Osteoblast (primary cell): ENCODE measurements at regions not wholly inside any gene's neighbourhood (a gene's known extent, or its start where the extent isn't known, plus 50 kb on each side); places are given as distances from the start of the nearest gene placed in this dataset.
"Not testable (repeated sequence)": the region's sequence is repeated elsewhere in the genome, so short reads cannot be mapped to it uniquely, and the experiment has no call there.

Experiments
- DNase-seq: peaks from one replicate; pipeline ENCODE4 v3.0.0; 2011; ENCODE audit warnings: low spot score, mixed read lengths; ENCODE audit not compliant: insufficient read length; ENCODE audit errors: missing footprints
- H2AFZ ChIP-seq: 2 replicates; pipeline ENCODE4 v1.6.0; 2011; ENCODE audit warnings: mild to moderate bottlenecking, low read length
- H3K27ac ChIP-seq: 2 replicates; pipeline ENCODE4 v1.5.1; 2011; ENCODE audit warnings: mild to moderate bottlenecking, low read depth, low read length, moderate library complexity
- H3K27me3 ChIP-seq: 2 replicates; pipeline ENCODE4 v1.6.0; 2012; ENCODE audit warnings: mild to moderate bottlenecking, control low read depth, inconsistent platforms, low read length, moderate library complexity; ENCODE audit not compliant: insufficient read depth
- H3K36me3 ChIP-seq: 2 replicates; pipeline ENCODE4 v1.5.1; 2011; ENCODE audit warnings: mild to moderate bottlenecking, low read length, control low read depth, moderate library complexity; ENCODE audit not compliant: insufficient read depth
- H3K4me1 ChIP-seq: 2 replicates; pipeline ENCODE4 v1.5.1; 2011; ENCODE audit warnings: mild to moderate bottlenecking, low read length, control low read depth, moderate library complexity; ENCODE audit not compliant: insufficient read depth
- H3K4me2 ChIP-seq: 2 replicates; pipeline ENCODE4 v1.6.0; 2011; ENCODE audit warnings: mild to moderate bottlenecking, low read length; ENCODE audit not compliant: insufficient read depth
- H3K4me3 ChIP-seq: fragments of 200-600 bp; sonication (generic); 3 replicates; pipeline ENCODE4 v1.5.1; 2012; ENCODE audit warnings: mild to moderate bottlenecking, low read length, inconsistent platforms; ENCODE audit not compliant: insufficient read depth
- H3K79me2 ChIP-seq: 2 replicates; pipeline ENCODE4 v1.6.0; 2012; ENCODE audit warnings: mild to moderate bottlenecking, low read length, control low read depth, inconsistent platforms; ENCODE audit not compliant: insufficient read depth
- H3K9me3 ChIP-seq: 2 replicates; pipeline ENCODE4 v1.5.1; 2011; ENCODE audit warnings: low read depth, low read length, control low read depth
- H4K20me1 ChIP-seq: 2 replicates; pipeline ENCODE4 v1.6.0; 2012; ENCODE audit warnings: mild to moderate bottlenecking, low read length, control low read depth; ENCODE audit not compliant: insufficient read depth
- CTCF ChIP-seq: IDR thresholded peaks from 2 replicates; pipeline ENCODE4 v1.5.1; 2011; ENCODE audit warnings: mild to moderate bottlenecking, low read depth, low read length, moderate library complexity; ENCODE audit errors: extremely low read depth

DNA sequence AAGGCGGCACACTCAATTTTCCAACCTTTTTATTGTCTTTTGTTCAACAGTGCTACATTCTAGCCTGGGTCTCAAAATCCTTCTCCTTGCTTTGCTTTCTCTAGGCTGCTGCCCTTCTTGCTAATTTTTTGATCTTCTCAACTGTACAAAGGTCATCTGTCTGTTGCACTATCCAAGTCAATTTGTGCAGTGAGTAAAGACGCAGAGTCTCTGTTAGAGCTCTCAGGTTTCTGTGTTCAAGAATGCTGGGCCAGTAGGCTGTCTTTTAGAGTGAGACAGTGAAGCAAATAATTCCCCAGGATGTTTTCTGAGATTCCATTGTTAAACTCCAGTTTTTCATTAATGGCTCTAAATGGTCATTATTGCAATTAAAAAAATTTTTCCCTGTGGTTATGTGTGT, 255.7 kb upstream of the ACTBL2 start:
- peaks cover 32% of the 10 kb centered on the region for H3K4me1 ChIP-seq
- H2AFZ ChIP-seq, result no peak overlapping the region
- H4K20me1 ChIP-seq, result no peaks in the 10 kb centered on the region
- no peaks in the 10 kb centered on the region for H3K27me3 ChIP-seq
- TF ChIP-seq CTCF, result no peak
- no peaks in the 10 kb centered on the region for H3K9me3 ChIP-seq
- no peaks in the 10 kb centered on the region for H3K36me3 ChIP-seq
- H3K4me3 ChIP-seq, result no peak overlapping the region
- H3K27ac ChIP-seq, result no peak overlapping the region
- no peaks in the 10 kb centered on the region for H3K79me2 ChIP-seq
- H3K4me2 ChIP-seq, result no peak overlapping the region
- DNase-seq, result no peak

DNA sequence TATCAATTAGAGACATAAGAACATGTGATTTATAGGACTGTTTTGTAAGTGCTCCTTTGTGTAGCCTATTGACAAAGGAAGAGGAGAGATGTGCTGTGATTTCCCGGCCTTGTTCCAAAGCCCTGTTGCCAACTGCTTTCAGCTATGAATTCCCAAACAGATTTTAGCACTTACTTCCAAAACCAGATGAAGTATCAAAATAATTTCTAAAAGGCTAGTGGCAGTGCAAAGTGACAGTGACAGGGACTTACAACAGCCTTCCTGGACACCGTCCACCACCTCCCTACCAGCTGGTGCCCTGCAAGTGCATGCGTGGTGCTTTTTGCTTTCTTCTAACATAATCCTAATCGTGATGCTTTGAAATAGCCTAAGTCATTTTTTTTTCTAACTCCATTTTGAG, 254.1 kb upstream of the ACTBL2 start:
- DNase-seq, result no peak
- no peaks in the 10 kb centered on the region for H3K36me3 ChIP-seq
- no peaks in the 10 kb centered on the region for H3K27me3 ChIP-seq
- no peak overlapping the region for H3K4me2 ChIP-seq
- peaks cover 32% of the 10 kb centered on the region for H3K4me1 ChIP-seq
- peak overlapping the region; percentile 32 for H2AFZ ChIP-seq
- no peak overlapping the region for H3K4me3 ChIP-seq
- peak overlapping the region; percentile 89 for H3K27ac ChIP-seq
- no peak for TF ChIP-seq CTCF
- H3K79me2 ChIP-seq, result no peaks in the 10 kb centered on the region
- H4K20me1 ChIP-seq, result no peaks in the 10 kb centered on the region
- H3K9me3 ChIP-seq, result no peaks in the 10 kb centered on the region

- H3K79me2 ChIP-seq, H3K27me3 ChIP-seq, H4K20me1 ChIP-seq, H3K36me3 ChIP-seq, H3K4me3 ChIP-seq, H3K9me3 ChIP-seq: not testable (repeated sequence)
- H3K27ac ChIP-seq, result peak overlapping the region; percentile 89
- peak; percentile 54 for DNase-seq
- H3K4me2 ChIP-seq, result peak overlapping the region; percentile 45
- H3K4me1 ChIP-seq, result peaks cover 23% of the 10 kb centered on the region
- peak overlapping the region; percentile 32 for H2AFZ ChIP-seq
Measured at GRCh38 chr5:57735279-57736153, 252.9 kb upstream of the ACTBL2 start.

- Histone ChIP-seq H3K27ac (peak overlapping the region; percentile 89), H2AFZ (peak overlapping the region; percentile 57), H4K20me1 (no peaks in the 10 kb centered on the region), H3K36me3 (no peaks in the 10 kb centered on the region), H3K4me1 (peaks cover 22% of the 10 kb centered on the region), H3K9me3 (no peaks in the 10 kb centered on the region), H3K4me2 (no peak overlapping the region), H3K4me3 (no peak overlapping the region), H3K27me3 (no peaks in the 10 kb centered on the region), H3K79me2 (no peaks in the 10 kb centered on the region)
- no peak for DNase-seq
- TF ChIP-seq CTCF, result no peak
Measured at GRCh38 chr5:57734296-57734695, 251.7 kb upstream of the ACTBL2 start.
